PC-9 (cell line): ENCODE measurements at regions not wholly inside any gene's neighbourhood (a gene's known extent, or its start where the extent isn't known, plus 50 kb on each side); places are given as distances from the start of the nearest gene placed in this dataset.

Experiments used
- EZH2 ChIP-seq: fragments of 200-600 bp; sonication (generic); IDR thresholded peaks from 2 replicates; pipeline ENCODE4 v1.8.0; 2017; ENCODE audit warnings: antibody characterized with exemption, low read depth
- TF ChIP-seq, protein P1 (sequence below): fragments of 200-600 bp; sonication (generic); conservative IDR thresholded peaks from 2 replicates; pipeline ENCODE4 v1.6.1; 2017; ENCODE audit warnings: mixed run types, antibody characterized with exemption, mild to moderate bottlenecking, moderate library complexity

DNA sequence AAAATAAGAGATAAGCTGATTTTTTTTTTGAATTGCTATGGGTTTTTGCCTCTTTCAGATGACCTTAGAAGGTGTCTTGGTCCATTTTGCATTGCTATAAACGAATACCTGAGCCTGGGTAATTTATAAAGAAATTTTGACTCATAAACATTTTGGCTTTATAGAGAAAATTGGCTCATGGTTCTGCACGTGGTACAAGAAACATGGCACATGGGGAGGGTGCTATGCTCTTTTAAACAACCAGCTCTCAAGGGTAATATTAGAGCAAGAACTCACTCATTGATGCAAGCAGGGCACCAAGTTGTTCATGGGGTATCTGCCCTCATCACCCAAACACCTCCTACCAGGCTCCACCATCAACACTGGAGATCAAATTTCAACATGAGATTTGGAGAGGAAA lies 408.8 kb downstream of the NUP35 start:
- TF ChIP-seq, protein P1, sequence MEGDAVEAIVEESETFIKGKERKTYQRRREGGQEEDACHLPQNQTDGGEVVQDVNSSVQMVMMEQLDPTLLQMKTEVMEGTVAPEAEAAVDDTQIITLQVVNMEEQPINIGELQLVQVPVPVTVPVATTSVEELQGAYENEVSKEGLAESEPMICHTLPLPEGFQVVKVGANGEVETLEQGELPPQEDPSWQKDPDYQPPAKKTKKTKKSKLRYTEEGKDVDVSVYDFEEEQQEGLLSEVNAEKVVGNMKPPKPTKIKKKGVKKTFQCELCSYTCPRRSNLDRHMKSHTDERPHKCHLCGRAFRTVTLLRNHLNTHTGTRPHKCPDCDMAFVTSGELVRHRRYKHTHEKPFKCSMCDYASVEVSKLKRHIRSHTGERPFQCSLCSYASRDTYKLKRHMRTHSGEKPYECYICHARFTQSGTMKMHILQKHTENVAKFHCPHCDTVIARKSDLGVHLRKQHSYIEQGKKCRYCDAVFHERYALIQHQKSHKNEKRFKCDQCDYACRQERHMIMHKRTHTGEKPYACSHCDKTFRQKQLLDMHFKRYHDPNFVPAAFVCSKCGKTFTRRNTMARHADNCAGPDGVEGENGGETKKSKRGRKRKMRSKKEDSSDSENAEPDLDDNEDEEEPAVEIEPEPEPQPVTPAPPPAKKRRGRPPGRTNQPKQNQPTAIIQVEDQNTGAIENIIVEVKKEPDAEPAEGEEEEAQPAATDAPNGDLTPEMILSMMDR = no peak
- no peak for TF ChIP-seq EZH2
